Brain microvascular endothelial cell (primary cell): ENCODE measurements at regions not wholly inside any gene's neighbourhood (a gene's known extent, or its start where the extent isn't known, plus 50 kb on each side); places are given as distances from the start of the nearest gene placed in this dataset.
"Not testable (repeated sequence)": the region's sequence is repeated elsewhere in the genome, so short reads cannot be mapped to it uniquely, and the experiment has no call there.

ENCODE experiments used
- DNase-seq: peaks from one replicate; pipeline ENCODE4 v3.0.0-alpha.2; 2020
- H3K27ac ChIP-seq: fragments of 250-450 bp; sonication (Bioruptor Pico); 2 replicates; pipeline ENCODE4 v1.5.1; 2020; ENCODE audit warnings: mild to moderate bottlenecking, moderate library complexity
- H3K27me3 ChIP-seq: fragments of 250-450 bp; sonication (Bioruptor Pico); replicated peaks from 2 replicates; pipeline ENCODE4 v1.5.1; 2020; ENCODE audit warnings: mild to moderate bottlenecking
- H3K36me3 ChIP-seq: fragments of 250-450 bp; sonication (Bioruptor Pico); replicated peaks from 2 replicates; pipeline ENCODE4 v1.5.1; 2020; ENCODE audit warnings: mild to moderate bottlenecking
- H3K4me3 ChIP-seq: 2 replicates; pipeline ENCODE4 v1.5.1; 2011; ENCODE audit warnings: low read depth, mild to moderate bottlenecking, control low read depth, low read length, moderate library complexity
- CTCF ChIP-seq: IDR thresholded peaks from 2 replicates; pipeline ENCODE4 v1.5.1; 2011; ENCODE audit warnings: low read depth, mild to moderate bottlenecking, moderate library complexity, low read length, control low read depth, inconsistent platforms; ENCODE audit errors: missing control alignments
- in situ Hi-C: cut with HindIII; loops from 2 replicates; pipeline ENCODE4 v1.10.0; 2017; ENCODE audit warnings: low sequenced_read_pairs, low pct_ligation_motif_present

GRCh38 chr9:94490465-94490864, 64.4 kb upstream of the PCAT7 start:
- in situ Hi-C loops: no loop called here
- no peak for TF ChIP-seq CTCF
- peak; percentile 13 for DNase-seq
- no peak overlapping the region for H3K4me3 ChIP-seq
- no peak overlapping the region for H3K27ac ChIP-seq
- H3K27me3 ChIP-seq: no peaks in the 10 kb centered on the region
- no peaks in the 10 kb centered on the region for H3K36me3 ChIP-seq

GRCh38 chr9:94492125-94492524, 62.8 kb upstream of the PCAT7 start:
- H3K36me3 ChIP-seq, H3K27ac ChIP-seq, DNase-seq, H3K27me3 ChIP-seq, in situ Hi-C loops, H3K4me3 ChIP-seq: not testable (repeated sequence)

DNA sequence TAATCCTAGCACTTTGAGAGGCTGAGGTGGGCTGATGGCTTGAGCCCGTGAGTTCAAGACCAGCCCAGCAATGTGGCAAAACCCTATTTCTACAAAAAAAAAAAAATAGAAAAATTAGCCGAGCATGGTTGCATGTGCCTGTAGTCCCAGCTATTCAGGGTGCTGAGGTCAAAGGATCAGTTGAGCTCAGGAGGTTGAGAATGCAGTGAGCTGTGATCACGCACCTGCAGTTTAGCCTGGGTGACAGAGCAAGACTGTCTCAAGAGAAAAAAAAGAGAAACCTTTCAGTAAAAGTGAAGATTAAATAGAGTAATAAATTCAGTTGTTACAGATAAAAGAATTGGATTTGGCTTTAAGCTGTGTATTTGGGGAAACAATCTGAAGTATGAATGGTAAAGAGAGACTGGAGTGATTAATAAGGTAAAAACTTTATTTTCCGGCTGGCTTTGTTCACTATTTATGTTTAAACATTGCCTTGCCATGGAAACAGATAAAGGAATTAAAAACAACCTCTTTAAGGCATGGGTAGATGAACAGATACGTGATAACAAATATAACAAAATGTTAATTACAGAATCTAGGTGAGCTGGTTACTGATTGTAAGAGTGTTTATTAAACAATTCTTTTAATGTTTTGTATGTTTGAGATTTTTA, 56.0 kb upstream of the PCAT7 start:
- H3K4me3 ChIP-seq: no peak overlapping the region
- H3K27me3 ChIP-seq: no peaks in the 10 kb centered on the region
- no peak overlapping the region for H3K27ac ChIP-seq
- H3K36me3 ChIP-seq: no peaks in the 10 kb centered on the region
- in situ Hi-C loops: no loop called here
- DNase-seq: no peak
- no peak for TF ChIP-seq CTCF

GRCh38 chr9:94504358-94504757, 50.5 kb upstream of the PCAT7 start:
- H3K27ac ChIP-seq: no peak overlapping the region
- no peak for DNase-seq
- H3K27me3 ChIP-seq: no peaks in the 10 kb centered on the region
- no peak for TF ChIP-seq CTCF
- H3K4me3 ChIP-seq: no peak overlapping the region
- in situ Hi-C loops: no loop called here
- no peaks in the 10 kb centered on the region for H3K36me3 ChIP-seq
